ENCODE measurements at regions not wholly inside any gene's neighbourhood (a gene's known extent, or its start where the extent isn't known, plus 50 kb on each side); places are given as distances from the start of the nearest gene placed in this dataset.

DNA sequence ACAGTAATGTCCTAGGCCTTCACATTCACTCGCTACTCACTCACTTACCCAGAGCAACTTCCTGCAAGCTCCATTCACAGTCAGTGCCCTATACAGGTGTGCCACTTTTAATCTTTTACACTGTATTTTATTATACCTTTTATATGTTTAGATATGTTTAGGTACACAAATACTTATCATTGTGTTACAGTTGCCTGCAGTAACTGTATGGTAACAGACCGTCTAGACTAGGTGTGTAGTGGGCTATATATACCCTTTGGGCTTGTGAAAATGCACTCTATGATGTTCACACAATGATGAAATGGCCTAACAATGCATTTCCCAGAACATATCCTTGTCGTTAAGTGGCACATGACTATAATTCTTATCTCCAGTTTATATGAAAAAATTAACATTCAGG, 204.5 kb upstream of the HMCN1 start:
- Histone ChIP-seq H3K36me3 (no peaks in the 10 kb centered on the region), H3K27me3 (replicated peaks; ENCODE audit: insufficient read depth) (no peaks in the 10 kb centered on the region), H3K9me3 (no peaks in the 10 kb centered on the region), H3K4me1 (ENCODE audit: control insufficient read depth in 1 of 2, low read depth in 2 of 2) (peaks cover 4 to 5% of the 10 kb centered on the region in 2 donors), H3K4me3 (no peak overlapping the region), H3K27ac (no peak overlapping the region)
- ATAC-seq (ENCODE audit: insufficient number of reproducible peaks, low FRiP score, low read depth) (no peak), DNase-seq (ENCODE audit: low spot score) (no peak)
- TF ChIP-seq, protein P1, sequence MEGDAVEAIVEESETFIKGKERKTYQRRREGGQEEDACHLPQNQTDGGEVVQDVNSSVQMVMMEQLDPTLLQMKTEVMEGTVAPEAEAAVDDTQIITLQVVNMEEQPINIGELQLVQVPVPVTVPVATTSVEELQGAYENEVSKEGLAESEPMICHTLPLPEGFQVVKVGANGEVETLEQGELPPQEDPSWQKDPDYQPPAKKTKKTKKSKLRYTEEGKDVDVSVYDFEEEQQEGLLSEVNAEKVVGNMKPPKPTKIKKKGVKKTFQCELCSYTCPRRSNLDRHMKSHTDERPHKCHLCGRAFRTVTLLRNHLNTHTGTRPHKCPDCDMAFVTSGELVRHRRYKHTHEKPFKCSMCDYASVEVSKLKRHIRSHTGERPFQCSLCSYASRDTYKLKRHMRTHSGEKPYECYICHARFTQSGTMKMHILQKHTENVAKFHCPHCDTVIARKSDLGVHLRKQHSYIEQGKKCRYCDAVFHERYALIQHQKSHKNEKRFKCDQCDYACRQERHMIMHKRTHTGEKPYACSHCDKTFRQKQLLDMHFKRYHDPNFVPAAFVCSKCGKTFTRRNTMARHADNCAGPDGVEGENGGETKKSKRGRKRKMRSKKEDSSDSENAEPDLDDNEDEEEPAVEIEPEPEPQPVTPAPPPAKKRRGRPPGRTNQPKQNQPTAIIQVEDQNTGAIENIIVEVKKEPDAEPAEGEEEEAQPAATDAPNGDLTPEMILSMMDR (IDR thresholded peaks at IDR 0.05), result no peak

DNA sequence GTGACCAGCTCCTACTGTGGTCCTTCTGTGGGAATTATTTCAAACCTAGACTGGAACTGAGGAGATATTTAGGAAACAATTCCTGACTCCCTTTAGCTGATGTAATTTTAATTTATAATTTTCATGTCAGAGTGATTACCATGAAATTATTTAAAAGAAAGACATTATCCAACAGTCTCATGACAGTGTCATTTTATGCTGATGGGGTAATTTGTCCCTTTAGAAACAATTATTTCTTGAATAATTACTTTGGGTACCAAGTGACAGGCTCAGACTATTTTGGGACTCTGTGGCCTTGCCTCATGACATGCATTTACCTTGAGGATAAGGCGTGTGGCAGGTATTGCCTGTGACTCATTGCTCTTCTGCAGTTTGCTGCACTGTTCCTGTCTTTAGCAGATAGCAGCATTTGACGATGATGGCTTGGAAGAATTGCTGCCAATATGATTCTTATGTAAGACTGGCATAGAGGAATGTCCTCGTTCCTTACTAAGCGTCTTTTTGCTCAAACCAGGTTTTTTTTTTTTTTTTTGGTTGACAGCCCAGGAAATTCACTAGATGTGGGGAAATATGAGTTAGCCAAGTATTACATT, 206.0 kb upstream of the HMCN1 start:
- H3K36me3 ChIP-seq, result no peaks in the 10 kb centered on the region
- ATAC-seq (ENCODE audit: insufficient number of reproducible peaks, low FRiP score, low read depth) (no peak), DNase-seq (ENCODE audit: low spot score) (no peak)
- no peaks in the 10 kb centered on the region for H3K27me3 ChIP-seq (replicated peaks; ENCODE audit: insufficient read depth)
- H3K9me3 ChIP-seq, result no peaks in the 10 kb centered on the region
- H3K27ac ChIP-seq, result no peak overlapping the region
- no peak overlapping the region for H3K4me3 ChIP-seq
- TF ChIP-seq, protein P1 (IDR thresholded peaks at IDR 0.05), result no peak
- H3K4me1 ChIP-seq (ENCODE audit: control insufficient read depth in 1 of 2, low read depth in 2 of 2), result no peaks in the 10 kb centered on the region

DNA sequence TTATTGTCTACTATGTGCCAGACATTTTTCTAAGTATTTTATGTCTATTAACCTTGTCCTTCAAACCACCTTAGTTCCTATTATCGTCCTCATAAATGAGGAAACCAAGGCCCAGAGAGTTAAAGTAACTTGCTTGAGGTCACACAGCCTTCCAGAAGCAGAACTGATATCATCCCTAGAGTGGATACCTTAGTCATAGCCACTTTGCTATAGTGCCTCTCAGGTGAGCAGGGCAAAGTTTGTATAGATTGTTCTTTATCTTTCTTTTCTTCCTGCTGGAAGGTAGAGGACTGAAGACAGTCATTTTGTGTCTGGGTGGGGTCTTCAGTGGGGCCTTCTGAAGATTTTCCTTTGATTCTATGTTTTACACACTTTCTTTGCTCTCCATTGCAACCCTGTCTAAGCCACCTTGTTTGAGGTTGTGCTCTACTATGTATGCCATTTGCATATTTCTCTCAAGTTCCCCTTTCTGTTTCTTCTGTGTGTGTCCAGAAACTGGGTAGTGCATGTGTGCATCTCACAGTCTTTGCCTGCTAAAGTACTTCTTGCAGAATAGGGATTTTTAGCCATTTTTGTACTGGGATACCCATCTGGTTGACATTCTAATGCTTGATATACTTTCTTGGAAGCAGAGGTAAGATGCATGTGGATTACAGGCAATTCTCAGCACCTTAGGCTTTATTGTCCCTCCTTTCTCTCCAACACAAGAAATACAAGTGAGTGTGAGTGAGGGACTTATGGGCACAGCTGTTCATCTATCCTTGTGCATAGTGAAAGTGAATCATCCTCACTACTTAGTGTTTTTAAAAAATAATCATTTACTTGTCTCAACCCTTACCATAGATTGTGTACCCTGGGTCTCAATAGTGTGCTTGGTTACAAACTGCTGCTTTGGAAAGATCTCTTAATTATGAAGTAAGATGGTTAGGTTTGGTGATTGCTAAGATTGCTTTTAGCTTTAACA, 207.6 kb upstream of the HMCN1 start:
- DNase-seq (ENCODE audit: low spot score) (no peak), ATAC-seq (ENCODE audit: insufficient number of reproducible peaks, low FRiP score, low read depth) (no peak)
- Histone ChIP-seq H3K4me1 (ENCODE audit: control insufficient read depth in 1 of 2, low read depth in 2 of 2) (no peaks in the 10 kb centered on the region), H3K36me3 (no peaks in the 10 kb centered on the region), H3K9me3 (no peaks in the 10 kb centered on the region), H3K4me3 (no peak overlapping the region), H3K27ac (no peak overlapping the region), H3K27me3 (replicated peaks; ENCODE audit: insufficient read depth) (no peaks in the 10 kb centered on the region)
- TF ChIP-seq, protein P1 (IDR thresholded peaks at IDR 0.05), result no peak

DNA sequence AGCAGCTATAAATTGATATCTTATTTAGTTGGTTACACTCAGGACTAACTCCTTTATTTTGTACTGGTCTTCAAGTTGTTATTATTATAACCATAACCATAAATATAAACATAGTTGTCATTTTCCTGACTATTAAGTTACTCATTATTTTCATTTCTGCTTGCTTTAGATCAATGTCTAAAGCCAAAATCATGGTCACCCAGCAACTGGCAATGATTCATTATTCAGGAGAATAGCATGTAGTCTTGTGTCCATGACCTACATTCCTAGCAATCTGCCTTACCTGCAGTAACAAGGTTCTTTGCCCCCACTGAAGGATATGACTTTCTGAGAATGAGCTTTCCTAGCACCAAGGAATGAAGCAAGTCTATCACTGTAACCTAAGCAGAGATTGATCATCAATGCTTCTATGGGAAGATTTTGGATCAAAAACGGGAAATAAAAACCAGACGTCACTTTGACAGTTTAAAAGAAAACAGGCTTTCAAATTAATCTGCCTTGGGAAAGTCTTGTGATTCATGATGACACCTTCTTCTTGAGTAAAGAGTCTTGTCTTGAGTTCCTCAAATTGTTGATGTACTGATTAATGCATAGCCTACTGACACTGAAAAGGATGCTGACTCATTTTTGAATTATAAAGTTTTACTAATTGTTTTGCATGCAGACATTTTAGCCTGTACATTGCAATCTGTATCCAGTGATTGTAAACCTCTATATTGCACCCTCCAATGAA, 203.3 kb upstream of the IVNS1ABP start:
- Histone ChIP-seq H3K4me1 (ENCODE audit: control insufficient read depth in 1 of 2, low read depth in 2 of 2) (no peaks in the 10 kb centered on the region), H3K27ac (no peak overlapping the region), H3K36me3 (no peaks in the 10 kb centered on the region), H3K4me3 (no peak overlapping the region), H3K27me3 (replicated peaks; ENCODE audit: insufficient read depth) (no peaks in the 10 kb centered on the region), H3K9me3 (no peaks in the 10 kb centered on the region)
- ATAC-seq (ENCODE audit: insufficient number of reproducible peaks, low FRiP score, low read depth) (no peak), DNase-seq (ENCODE audit: low spot score) (no peak)
- TF ChIP-seq, protein P1 (IDR thresholded peaks at IDR 0.05), result no peak

Data from thoracic aorta (tissue), 2 donors.